ENCODE measurements at regions not wholly inside any gene's neighbourhood (a gene's known extent, or its start where the extent isn't known, plus 50 kb on each side); places are given as distances from the start of the nearest gene placed in this dataset.

DNA sequence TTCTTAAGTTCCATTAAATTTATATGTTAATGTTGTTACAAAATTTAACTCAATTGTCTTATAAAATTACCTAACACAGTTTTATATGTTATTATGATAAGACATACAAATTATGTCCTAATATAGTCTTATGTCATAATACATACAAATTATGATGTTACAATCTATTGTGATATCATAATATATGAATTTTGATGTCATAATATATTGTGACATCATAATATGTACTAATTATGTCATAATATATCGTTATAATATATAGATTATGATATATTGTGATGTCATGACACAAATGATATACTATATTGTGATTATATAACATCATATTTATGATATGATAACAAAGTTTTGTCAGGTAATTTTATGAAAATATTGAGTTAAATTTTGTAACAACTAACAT lies 1789.6 kb downstream of the TP53TG3F start:
- ChIA-PET CTCF (no interaction called here), POLR2A (no interaction called here)
- no peak for TF ChIP-seq SUZ12 (IDR thresholded peaks at IDR 0.05)
- TF ChIP-seq FOXM1 (IDR thresholded peaks at IDR 0.05; ENCODE audit: borderline replicate concordance) = no peak
- TF ChIP-seq, protein P1, sequence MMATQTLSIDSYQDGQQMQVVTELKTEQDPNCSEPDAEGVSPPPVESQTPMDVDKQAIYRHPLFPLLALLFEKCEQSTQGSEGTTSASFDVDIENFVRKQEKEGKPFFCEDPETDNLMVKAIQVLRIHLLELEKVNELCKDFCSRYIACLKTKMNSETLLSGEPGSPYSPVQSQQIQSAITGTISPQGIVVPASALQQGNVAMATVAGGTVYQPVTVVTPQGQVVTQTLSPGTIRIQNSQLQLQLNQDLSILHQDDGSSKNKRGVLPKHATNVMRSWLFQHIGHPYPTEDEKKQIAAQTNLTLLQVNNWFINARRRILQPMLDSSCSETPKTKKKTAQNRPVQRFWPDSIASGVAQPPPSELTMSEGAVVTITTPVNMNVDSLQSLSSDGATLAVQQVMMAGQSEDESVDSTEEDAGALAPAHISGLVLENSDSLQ (IDR thresholded peaks at IDR 0.05) = no peak
- no peak for TF ChIP-seq LEF1 (IDR thresholded peaks at IDR 0.05; ENCODE audit: borderline replicate concordance)
- TF ChIP-seq L3MBTL2 (conservative IDR thresholded peaks at IDR 0.05) = no peak
- TF ChIP-seq ARNT (IDR thresholded peaks at IDR 0.05) = no peak
- no peak for TF ChIP-seq FOXK2 (IDR thresholded peaks at IDR 0.05)
- DNase-seq (ENCODE audit: extremely low spot score) = no peak

DNA sequence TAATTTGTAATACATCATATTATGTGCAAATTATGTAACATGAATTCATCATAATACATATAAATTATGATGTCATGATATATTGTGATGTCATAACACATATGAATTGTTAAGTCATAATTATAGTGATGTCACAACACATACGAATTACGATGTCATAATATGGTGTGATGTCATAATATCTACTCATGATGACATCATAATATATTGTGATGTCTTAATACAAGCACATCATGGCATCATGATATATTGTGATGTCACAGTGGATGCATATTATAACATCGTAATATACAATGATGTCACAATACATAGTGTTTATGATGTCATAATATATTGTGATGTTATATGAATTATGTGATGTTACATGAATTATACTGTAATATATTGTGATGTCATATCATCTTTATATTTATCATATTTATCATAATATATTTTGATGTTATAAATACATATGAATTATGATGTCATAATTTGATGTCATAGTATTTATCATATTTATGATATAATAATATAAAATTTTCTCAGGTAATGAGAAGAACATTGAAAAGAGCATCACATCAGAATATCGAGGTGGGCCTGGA lies 1793.0 kb downstream of the TP53TG3F start:
- ChIA-PET POLR2A (no interaction called here), CTCF (no interaction called here)
- TF ChIP-seq, protein P1 (IDR thresholded peaks at IDR 0.05) = no peak
- no peak for TF ChIP-seq CTBP1 (IDR thresholded peaks at IDR 0.05; ENCODE audit: borderline replicate concordance)
- TF ChIP-seq NFRKB (IDR thresholded peaks at IDR 0.05) = no peak
- TF ChIP-seq SP1 (IDR thresholded peaks at IDR 0.05) = no peak
- no peak for TF ChIP-seq SUZ12 (IDR thresholded peaks at IDR 0.05)
- TF ChIP-seq BHLHE40 (IDR thresholded peaks at IDR 0.05; ENCODE audit: borderline replicate concordance) = no peak
- no peak for TF ChIP-seq LEF1 (IDR thresholded peaks at IDR 0.05; ENCODE audit: borderline replicate concordance)
- TF ChIP-seq FOXA1 (IDR thresholded peaks at IDR 0.05) = no peak
- TF ChIP-seq ARNT (IDR thresholded peaks at IDR 0.05) = no peak
- no peak for TF ChIP-seq FOXM1 (IDR thresholded peaks at IDR 0.05; ENCODE audit: borderline replicate concordance)
- no peak for TF ChIP-seq FOXK2 (IDR thresholded peaks at IDR 0.05)
- no peak for DNase-seq (ENCODE audit: extremely low spot score)

DNA sequence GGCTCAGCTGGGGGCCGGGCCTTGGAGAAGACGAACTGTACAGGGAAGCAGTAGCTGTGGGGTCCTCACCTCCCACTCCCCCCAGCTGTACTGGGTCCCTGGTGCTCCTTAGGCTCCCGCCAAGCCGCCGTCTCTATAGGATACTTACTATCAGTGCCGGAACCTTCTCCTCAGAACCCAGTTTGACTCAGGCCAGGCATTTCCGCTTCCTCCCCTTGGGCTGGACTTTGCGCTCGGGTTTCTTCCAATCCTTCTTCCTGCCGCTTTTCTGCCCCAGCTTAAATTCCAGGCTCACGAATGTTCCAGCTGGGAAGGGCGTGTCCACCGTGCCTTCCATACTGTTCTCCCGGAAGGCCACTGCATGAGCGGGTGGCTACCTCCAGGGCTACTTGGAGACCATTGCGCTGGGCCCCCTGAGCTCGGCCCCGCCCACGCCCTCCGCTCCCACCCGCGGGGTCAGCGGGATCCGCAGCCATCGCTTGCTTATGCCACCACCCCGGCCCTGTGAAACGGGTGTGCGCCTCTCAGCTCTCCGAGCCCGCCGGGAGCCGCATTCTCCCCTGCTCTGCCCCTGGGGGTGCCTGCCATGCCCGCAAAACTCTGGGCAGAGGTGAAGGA lies 1795.9 kb downstream of the TP53TG3F start:
- POLR2A ChIA-PET = no interaction called here
- CTCF ChIA-PET = no interaction called here
- TF ChIP-seq, protein P1 (IDR thresholded peaks at IDR 0.05) = no peak
- no peak for TF ChIP-seq FOXA1 (IDR thresholded peaks at IDR 0.05)
- TF ChIP-seq L3MBTL2 (conservative IDR thresholded peaks at IDR 0.05) = no peak
- TF ChIP-seq HDGF (IDR thresholded peaks at IDR 0.05; ENCODE audit: borderline replicate concordance) = no peak
- TF ChIP-seq TARDBP (IDR thresholded peaks at IDR 0.05) = no peak
- no peak for TF ChIP-seq FOXM1 (IDR thresholded peaks at IDR 0.05; ENCODE audit: borderline replicate concordance)
- TF ChIP-seq BHLHE40 (IDR thresholded peaks at IDR 0.05; ENCODE audit: borderline replicate concordance) = no peak
- no peak for TF ChIP-seq CTBP1 (IDR thresholded peaks at IDR 0.05; ENCODE audit: borderline replicate concordance)
- TF ChIP-seq FOXK2 (IDR thresholded peaks at IDR 0.05) = no peak
- no peak for TF ChIP-seq ZNF384 (IDR thresholded peaks at IDR 0.05)
- TF ChIP-seq ELF4 (IDR thresholded peaks at IDR 0.05) = no peak
- TF ChIP-seq SUZ12 (IDR thresholded peaks at IDR 0.05) = no peak
- TF ChIP-seq SP1 (IDR thresholded peaks at IDR 0.05) = no peak
- TF ChIP-seq LEF1 (IDR thresholded peaks at IDR 0.05; ENCODE audit: borderline replicate concordance) = no peak
- no peak for TF ChIP-seq NFRKB (IDR thresholded peaks at IDR 0.05)
- no peak for DNase-seq (ENCODE audit: extremely low spot score)

DNA sequence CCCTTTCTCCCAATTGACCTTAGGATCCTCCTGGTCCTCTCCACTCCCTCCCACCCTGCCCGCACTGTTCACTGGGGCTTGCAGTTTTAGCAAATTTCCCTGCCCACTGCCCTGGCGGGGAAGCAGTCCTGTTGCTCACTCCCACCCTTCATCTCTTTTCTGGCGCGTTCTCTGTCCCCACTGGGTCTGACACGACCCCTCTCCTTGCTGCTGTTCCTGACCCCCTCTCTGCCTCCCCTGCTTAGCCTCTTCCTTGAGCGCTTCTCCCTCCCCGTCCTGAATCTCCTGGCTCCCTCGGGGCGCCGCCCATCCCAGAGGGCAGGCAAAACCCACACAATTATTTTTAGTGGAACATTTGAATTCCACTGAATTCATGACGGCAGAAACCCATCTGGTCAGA lies 1796.4 kb downstream of the TP53TG3F start:
- TF ChIP-seq L3MBTL2 (conservative IDR thresholded peaks at IDR 0.05) (no peak), ARNT (IDR thresholded peaks at IDR 0.05) (no peak), BHLHE40 (IDR thresholded peaks at IDR 0.05; ENCODE audit: borderline replicate concordance) (no peak), CTBP1 (IDR thresholded peaks at IDR 0.05; ENCODE audit: borderline replicate concordance) (no peak), FOXA1 (IDR thresholded peaks at IDR 0.05) (no peak), SP1 (IDR thresholded peaks at IDR 0.05) (no peak), ELF4 (IDR thresholded peaks at IDR 0.05) (no peak), ZNF384 (IDR thresholded peaks at IDR 0.05) (no peak), SUZ12 (IDR thresholded peaks at IDR 0.05) (no peak), FOXK2 (IDR thresholded peaks at IDR 0.05) (no peak), FOXM1 (IDR thresholded peaks at IDR 0.05; ENCODE audit: borderline replicate concordance) (no peak), NFRKB (IDR thresholded peaks at IDR 0.05) (no peak), HDGF (IDR thresholded peaks at IDR 0.05; ENCODE audit: borderline replicate concordance) (no peak)
- TF ChIP-seq, protein P1 (IDR thresholded peaks at IDR 0.05) = no peak
- DNase-seq (ENCODE audit: extremely low spot score) = no peak
- ChIA-PET CTCF (no interaction called here), POLR2A (no interaction called here)

DNA sequence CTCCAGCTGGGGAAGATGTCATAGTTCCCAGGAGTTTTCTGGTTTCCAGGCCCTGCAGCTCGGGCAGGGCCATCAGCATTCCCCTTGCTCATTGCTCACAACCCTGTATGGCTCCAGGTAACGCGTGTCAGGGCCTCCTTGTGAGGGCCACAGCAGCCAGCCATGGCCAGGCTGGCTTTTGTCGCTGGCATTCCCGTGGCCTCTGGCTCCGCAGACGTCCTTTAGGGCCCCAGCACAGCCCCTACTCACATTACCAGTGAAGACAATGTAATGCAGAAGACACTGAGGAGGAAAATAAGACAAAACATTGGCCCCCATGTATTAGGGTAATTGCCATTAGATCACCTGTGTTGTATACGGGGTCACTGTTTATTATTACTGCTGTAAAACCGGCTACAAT lies 1799.0 kb downstream of the TP53TG3F start:
- DNase-seq (ENCODE audit: extremely low spot score) = no peak
- CTCF ChIA-PET = no interaction called here
- TF ChIP-seq L3MBTL2 (conservative IDR thresholded peaks at IDR 0.05) (no peak), SP1 (IDR thresholded peaks at IDR 0.05) (no peak), FOXA1 (IDR thresholded peaks at IDR 0.05) (no peak), LEF1 (IDR thresholded peaks at IDR 0.05; ENCODE audit: borderline replicate concordance) (no peak), ARNT (IDR thresholded peaks at IDR 0.05) (no peak), SUZ12 (IDR thresholded peaks at IDR 0.05) (no peak), ELF4 (IDR thresholded peaks at IDR 0.05) (no peak)
- POLR2A ChIA-PET = no interaction called here

DNA sequence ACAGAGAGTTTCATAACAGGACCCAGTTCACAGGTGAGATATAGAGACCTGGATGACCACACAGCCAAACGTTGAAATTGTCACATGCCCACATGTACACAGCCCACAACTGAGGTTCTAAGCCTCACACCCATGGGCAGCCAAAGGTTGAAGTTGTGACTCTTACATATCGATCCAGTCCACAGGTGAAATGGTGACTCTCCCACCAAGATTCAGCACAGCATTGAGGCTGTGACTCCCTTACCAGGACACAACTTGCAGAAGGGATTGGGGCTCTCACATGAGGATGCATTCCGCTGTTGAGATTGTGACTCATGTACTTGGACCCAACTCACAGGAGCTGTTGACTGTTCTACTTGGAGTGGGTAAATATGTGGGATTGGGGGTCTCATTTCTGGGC lies 1836.4 kb downstream of the TP53TG3F start:
- ChIA-PET CTCF (no interaction called here), POLR2A (no interaction called here)
- DNase-seq (ENCODE audit: extremely low spot score) = no peak
- TF ChIP-seq FOXA1 (IDR thresholded peaks at IDR 0.05) (no peak), LEF1 (IDR thresholded peaks at IDR 0.05; ENCODE audit: borderline replicate concordance) (no peak), BHLHE40 (IDR thresholded peaks at IDR 0.05; ENCODE audit: borderline replicate concordance) (no peak), ELF4 (IDR thresholded peaks at IDR 0.05) (no peak), SP1 (IDR thresholded peaks at IDR 0.05) (no peak)
- TF ChIP-seq, protein P1 (IDR thresholded peaks at IDR 0.05) = no peak

All from HEK293T (cell line).